ENCODE measurements at regions not wholly inside any gene's neighbourhood (a gene's known extent, or its start where the extent isn't known, plus 50 kb on each side); places are given as distances from the start of the nearest gene placed in this dataset.

DNA sequence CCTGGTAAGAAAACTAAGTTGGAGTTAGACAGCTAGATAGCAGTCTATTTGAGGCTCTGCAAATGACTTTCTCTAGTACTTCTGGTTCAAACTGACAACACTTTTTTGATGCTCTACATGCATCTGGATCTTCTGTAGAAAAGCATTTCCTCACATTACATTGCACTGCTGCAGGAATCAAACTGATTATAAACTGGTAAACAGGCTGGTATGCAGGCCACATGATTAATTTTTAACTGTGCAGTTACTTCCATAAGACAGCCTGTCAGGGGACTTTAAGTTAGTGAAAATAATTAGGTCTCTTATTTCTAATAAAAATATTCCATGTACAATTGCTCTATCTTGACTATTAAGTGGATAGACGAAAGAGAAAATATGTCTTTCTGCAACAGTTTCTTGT is 550.0 kb upstream of the ALCAM start:
- DNase-seq (ENCODE audit: low read depth in 2 of 2) = no peak

DNA sequence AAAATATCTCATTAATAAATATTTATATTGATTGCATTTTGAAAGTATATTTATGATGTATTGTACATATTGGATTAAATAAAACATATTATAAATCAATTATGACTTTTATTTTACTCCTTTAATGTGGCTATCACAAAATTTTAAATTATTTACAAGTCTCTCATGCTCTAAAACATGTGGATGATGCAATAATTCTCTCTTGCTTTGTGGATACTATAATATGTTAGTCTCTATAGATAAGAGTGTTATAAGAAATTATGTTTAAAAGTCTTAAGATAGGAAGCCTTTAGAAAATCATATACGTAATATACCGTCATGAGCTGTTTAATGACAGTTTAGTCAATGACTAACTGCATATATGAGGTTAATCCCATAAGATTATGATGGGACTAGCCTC is 547.4 kb upstream of the ALCAM start:
- DNase-seq (ENCODE audit: low read depth in 2 of 2) = no peak

- DNase-seq (ENCODE audit: low read depth in 2 of 2) = no peak
Measured at GRCh38 chr3:104820959-104821358, 545.8 kb upstream of the ALCAM start.

DNA sequence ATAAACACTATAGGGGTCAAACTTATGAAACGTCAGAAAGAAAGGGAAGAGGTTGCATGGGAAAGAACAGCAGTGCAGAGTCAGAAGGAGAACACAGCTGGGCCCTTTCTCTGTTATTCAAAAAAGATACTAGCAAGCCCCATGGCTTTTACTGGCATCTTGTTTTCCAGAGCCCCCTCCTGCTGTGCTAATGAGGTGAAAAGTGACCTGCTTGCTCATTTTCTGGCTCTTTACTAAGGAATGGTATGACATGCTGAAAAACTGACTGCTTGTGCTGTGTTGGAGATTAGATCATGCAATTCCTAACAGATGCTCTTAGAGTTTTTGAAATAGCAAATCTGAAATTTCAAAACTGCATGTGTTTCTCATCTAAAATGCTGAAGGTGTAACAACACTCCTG is 541.6 kb upstream of the ALCAM start:
- no peak for DNase-seq (ENCODE audit: low read depth in 2 of 2)

DNA sequence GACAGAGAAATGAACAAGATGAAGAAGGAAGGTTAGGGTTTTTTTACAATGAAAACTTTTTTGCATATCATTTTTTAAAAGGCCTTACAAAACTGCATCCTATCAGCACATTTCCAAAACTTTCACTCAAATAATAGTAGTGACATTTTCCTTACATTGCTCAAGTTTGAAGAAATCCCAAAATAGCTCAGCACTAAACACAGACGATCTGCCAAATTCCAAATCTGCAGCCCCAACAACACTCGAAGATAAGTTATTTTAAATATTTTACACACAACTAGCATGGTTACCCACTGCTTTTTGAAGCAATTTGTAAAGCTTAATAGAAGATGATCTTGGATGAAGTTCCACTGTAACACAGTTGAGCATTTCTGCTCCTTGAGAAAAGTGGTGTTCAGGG is 535.6 kb upstream of the ALCAM start:
- no peak for DNase-seq (ENCODE audit: low read depth in 2 of 2)

- no peak for DNase-seq (ENCODE audit: low read depth in 2 of 2)
Measured at GRCh38 chr3:104832530-104832929, 534.2 kb upstream of the ALCAM start.

GRCh38 chr3:104835376-104835775 is 531.3 kb upstream of the ALCAM start:
- peak in 1 of 2 donors; percentile 1 for DNase-seq (ENCODE audit: low read depth in 2 of 2)

DNA sequence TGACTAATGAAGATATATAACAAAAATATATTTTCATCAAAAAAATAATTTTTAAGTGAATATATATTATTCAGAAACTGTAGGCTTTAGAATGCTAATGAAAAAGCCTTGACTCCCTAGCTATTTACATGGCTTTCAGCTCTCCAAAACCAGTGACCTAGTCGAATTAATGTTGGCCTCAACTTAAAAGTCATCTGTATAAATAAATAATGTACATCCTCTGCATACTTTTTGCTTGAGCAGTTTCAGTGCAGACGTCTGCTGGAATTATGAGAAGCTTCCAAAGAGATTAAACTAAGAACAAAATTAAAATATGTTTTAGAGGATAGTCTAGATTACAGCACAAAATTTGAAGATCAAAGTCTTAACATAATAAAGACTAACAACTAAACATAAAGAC is 520.4 kb upstream of the ALCAM start:
- peak in 1 of 2 donors; percentile 44 for DNase-seq (ENCODE audit: low read depth in 2 of 2)

DNA sequence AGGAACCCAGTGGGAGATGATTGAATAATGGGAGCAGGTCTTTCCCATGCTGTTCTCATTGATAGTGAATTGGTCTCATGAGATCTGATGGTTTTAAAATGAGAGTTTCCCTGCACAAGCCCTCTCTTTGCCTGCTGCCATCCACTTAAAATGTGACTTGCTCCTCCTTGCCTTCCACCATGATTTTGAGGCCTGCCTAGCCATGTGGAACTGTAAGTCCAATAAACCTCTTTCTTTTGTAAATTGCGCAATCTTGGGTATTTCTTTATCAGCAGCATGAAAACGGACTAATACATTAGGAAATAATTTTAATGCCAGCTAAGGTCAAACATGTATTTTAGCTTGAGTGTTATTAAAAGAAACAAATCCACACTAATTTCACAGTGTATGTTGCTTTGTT is 517.6 kb upstream of the ALCAM start:
- DNase-seq (ENCODE audit: low read depth in 2 of 2) = no peak

- no peak for DNase-seq (ENCODE audit: low read depth in 2 of 2)
Measured at GRCh38 chr3:104854468-104854867, 512.2 kb upstream of the ALCAM start.

- no peak for DNase-seq (ENCODE audit: low read depth in 2 of 2)
Measured at GRCh38 chr3:104855702-104856101, 511.0 kb upstream of the ALCAM start.

DNA sequence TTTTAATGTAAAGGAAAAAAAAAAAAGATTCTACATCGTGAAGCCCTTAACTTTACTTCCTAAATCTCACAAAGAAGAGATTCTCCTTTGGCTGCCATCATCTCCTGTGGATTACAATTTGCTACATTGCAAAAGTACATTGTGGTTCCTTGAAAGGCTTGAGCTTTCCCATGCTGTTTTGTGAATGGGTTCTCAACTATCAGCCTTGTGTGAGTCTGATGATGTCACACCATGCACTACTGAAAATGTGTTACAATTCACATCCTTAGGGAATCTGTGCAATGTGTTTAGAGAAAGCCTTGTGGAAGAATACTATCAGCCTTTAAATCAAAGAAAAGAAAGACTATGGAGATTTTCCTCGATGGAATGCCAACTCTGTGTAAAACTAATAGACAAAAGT is 510.0 kb upstream of the ALCAM start:
- DNase-seq (ENCODE audit: low read depth in 2 of 2) = no peak

DNA sequence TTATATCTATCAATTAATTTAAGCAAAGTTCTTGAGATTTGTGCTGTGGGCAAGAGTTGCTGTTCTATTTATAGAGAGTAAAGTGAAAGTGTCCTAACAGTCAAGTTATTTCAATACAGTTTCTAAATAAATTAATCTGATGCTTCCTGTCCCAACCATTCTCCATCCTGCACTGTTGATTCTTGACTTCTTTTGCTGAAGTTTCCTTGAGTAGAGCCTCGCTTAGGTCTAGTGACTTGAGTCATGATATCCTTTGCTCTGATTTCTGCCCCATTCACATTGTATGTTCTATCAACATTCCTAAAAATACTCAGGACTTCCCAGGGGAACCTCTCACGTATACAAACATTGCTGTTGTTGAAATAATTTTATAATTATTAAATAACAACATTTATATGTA is 498.4 kb upstream of the ALCAM start:
- DNase-seq (ENCODE audit: low read depth in 2 of 2) = peak in 1 of 2 donors; percentile 72

DNA sequence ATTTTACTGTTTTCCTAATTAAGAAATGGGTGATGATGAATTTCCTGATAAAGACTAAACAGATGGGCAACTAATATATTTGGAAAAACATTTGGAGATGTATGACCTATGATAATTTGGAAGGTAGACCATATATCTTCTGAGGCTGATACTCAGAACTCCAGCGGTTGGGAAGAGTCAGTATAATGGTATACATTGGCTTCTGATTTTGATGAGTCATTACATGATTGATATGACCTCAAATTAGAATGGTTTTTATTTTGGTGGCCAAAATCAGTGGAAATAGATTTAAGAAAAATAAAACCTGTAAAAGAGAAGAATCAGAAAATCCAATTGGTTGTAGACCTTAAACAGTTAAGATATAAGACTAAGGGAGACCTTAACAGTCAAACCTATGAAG is 496.4 kb upstream of the ALCAM start:
- DNase-seq (ENCODE audit: low read depth in 2 of 2) = no peak

DNA sequence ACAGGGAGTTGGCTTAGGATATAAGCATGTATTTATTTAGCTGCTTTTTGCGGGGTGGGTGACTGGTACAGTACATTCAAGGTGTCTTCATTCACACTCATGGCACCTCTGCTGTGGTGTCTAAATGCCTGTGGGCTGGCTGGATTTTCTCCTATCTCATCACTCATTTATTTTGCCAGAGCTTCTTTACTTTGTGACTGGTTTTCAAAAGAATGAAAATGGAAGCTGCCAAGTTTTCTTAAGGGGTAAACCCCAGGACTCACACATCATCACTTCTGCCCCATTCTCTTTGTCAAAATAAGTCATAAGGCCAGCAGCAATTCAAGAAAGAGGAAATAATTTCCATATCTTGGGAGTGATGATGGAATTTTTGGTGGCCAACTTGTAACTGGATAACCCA is 493.4 kb upstream of the ALCAM start:
- peak in 1 of 2 donors; percentile 28 for DNase-seq (ENCODE audit: low read depth in 2 of 2)

DNA sequence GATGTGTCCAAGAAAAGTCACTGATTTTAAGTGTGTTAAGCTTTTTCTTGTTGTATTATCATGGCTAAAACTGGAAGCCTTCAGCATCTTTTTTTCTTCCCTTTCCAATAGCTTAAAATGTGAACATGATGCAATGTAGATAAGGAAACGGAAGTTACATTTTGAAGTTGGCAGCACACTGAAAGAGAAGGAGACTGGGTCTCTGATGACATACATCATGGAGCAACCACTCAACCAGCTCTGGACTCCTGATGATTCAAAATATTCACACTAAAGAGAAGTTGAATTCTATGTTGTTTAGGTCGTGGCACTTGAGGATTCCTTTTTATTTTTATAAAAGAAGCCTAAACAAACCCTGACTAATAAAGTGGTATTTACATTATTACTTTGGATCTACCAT is 488.3 kb upstream of the ALCAM start:
- DNase-seq (ENCODE audit: low read depth in 2 of 2) = peak in 1 of 2 donors; percentile 59

DNA sequence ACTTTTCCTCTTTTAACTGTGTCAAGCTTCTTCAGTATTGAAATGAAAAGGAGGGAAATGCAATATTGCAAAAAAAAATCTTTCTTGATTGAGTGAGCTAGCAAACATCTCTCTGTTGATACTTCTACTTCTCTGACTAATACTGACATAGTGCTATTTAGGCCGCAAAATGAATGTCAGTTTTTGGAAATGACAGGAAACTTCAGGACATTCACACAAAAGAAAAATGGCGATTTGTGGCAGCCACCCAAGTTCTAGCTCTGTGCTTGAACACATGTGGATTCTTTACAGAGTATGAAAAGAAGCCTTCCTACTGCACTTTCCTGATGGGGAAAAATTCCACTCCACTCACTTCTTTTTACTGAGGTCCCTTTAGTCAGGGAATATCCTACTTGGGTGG is 486.8 kb upstream of the ALCAM start:
- peak; percentile 93 to 94 for DNase-seq (ENCODE audit: low read depth in 2 of 2)

- no peak for DNase-seq (ENCODE audit: low read depth in 2 of 2)
Measured at GRCh38 chr3:104885214-104885814, 481.4 kb upstream of the ALCAM start.

- no peak for DNase-seq (ENCODE audit: low read depth in 2 of 2)
Measured at GRCh38 chr3:104886220-104886995, 480.3 kb upstream of the ALCAM start.

DNA sequence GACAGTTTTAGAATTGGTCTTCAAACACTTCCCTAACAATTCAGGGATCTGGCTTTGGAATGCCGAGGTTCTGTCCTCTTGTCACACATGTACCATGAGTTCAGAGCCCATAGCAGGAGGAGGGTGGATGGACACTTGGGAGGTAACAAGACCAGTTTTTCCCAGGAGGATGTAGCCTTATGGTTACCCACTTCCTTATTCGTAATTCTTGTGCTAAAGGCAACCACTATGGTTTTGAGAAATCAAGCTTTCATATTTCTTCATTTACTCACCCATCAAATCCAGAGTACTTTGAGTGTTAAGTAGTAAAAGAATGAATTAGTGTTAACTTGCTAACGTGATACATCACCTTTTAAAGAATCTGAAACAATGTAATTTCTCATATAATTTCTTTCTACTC is 479.6 kb upstream of the ALCAM start:
- no peak for DNase-seq (ENCODE audit: low read depth in 2 of 2)

GRCh38 chr3:104887619-104888018 is 479.1 kb upstream of the ALCAM start:
- DNase-seq (ENCODE audit: low read depth in 2 of 2) = no peak

- DNase-seq (ENCODE audit: low read depth in 2 of 2) = no peak
Measured at GRCh38 chr3:104892044-104892443, 474.7 kb upstream of the ALCAM start.

GRCh38 chr3:104896624-104897023 is 470.1 kb upstream of the ALCAM start:
- DNase-seq (ENCODE audit: low read depth in 2 of 2) = no peak

Data from lung microvascular endothelial cell (primary cell).